Fibroblast of the conjunctiva (primary cell): ENCODE measurements at regions not wholly inside any gene's neighbourhood (a gene's known extent, or its start where the extent isn't known, plus 50 kb on each side); places are given as distances from the start of the nearest gene placed in this dataset.
"Not testable (repeated sequence)": the region's sequence is repeated elsewhere in the genome, so short reads cannot be mapped to it uniquely, and the experiment has no call there.

Experiments
- DNase-seq: peaks from one replicate; pipeline ENCODE4 v3.0.0-alpha.2; 2010; ENCODE audit warnings: low read depth

DNA sequence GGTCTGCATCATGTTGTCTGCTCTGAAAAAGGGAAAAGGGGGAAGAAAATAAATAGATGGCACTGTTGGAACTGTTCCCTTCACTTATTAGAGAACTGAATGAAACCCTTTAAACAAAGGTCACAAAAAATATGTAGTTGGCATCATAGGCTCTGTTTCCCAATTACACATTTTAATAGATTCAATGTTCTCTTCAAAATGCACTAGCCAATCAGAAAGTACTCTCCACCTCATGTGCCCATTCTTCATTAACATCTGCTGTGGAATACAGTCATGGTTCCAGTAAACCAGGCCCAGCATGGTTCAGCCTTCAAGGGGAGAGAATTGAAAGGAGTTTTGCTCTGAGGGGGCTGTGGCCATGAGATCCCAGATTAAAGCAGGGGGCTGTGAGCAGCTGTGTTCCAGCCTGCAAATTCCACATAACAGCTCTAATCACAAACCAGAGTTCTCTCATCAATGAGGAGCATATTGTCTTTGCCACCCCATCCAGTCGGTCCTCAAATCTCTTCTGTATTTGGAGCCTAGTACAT, 165.9 kb upstream of the CREB1 start:
- DNase-seq: no peak

DNA sequence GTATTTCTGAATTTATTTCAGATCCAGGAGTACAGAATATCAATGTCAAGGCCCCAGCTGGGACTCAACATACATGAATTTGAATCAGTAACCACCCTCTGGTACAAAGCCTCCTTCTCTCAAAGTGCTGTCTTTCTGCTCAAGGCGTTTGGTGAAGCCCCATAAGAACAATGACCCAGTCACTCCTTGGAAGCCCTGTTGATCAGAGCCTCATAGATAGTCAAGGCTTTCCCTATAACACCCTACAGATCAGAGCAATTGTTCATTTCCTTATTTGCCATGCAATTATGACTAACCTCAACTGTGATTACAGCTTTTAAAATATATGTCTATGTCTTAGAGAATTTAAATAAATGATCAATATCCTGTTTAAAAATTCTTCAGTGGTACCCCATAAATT, 159.1 kb upstream of the CREB1 start:
- DNase-seq: no peak

DNA sequence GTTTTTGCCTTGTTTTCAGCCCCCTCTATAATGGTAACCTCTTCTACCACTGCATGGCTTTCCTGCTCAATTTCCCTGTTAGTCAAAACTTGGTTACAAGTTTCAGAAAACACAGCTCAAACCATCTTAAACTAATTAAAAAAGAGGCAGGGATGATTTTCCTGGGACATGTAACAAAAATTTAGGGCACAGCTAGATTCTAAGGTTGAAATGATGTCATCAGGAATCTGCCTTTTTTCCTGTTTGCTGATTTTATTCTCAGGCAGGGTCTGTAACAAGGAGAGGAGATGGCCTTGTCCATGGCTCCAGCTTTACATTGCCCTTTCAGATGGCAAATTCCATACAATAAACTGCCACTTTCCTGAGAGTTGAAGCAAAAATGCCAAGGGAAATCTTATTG, 157.9 kb upstream of the CREB1 start:
- DNase-seq: no peak

DNA sequence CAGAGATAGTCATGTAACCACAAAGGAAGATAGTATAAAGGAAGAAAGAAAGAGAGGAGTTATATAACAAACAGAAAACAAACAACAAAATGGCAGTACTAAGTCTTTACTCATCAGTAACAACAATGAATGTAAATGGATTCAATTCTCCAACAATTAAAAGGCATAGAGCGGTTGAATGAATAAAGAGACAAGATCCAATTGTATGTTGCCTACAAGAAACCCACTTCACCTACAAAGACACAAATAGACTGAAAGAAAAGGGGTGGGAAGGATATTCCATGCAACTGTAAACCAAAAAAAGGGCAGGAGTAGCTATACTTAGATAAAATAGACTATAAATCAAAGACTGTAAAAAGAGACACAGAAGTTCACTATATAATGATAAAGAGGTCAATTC, 157.3 kb upstream of the CREB1 start:
- DNase-seq: no peak

DNA sequence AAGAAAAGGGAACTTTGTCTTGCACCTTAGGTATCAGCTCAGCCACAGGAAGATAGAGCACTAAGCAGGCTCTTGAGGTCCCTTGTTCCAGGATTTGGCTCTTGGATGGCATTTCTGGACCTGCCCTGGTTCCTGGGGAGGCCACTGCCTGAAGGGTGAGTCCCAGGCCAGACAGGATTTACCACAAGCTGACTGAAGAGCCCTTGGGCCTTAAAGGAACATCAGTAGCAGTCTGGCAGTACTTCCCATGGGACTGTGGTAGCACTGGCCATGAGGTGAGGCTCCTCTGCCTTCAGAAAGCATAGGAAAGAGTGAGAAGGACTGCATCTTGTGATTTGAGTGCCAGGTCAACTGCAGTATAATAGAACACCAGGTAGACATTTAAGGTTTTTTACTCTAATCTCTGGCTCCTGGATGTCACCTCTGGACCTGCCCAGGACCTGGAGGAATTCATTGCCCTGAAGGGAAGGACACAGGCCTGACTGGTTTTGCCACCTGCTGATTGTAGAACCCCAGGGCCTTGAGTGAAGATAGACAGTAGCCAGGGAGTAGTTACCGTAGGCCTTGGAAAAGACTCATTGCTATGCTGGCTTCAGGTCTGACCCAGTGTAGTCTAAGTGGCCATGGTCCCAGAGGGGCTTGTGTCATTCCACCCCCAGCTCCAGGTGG, 154.4 kb upstream of the CREB1 start:
- no peak for DNase-seq

DNA sequence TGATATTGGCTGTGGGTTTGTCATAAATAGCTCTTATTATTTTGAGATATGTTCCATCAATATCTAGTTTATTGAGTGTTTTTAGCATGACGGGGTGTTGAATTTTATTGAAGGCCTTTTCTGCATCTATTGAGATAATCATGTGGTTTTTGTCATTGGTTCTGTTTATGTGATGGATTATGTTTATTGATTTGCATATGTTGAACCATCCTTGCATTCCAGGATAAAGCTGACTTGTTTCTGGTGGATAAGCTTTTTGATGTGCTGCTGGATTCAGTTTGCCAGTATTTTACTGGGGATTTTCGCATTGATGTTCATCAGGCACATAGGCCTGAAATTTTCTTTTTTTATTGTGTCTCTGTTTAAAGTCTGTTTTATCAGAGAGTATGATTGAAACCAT, 151.1 kb upstream of the CREB1 start:
- not testable (repeated sequence) for DNase-seq

DNA sequence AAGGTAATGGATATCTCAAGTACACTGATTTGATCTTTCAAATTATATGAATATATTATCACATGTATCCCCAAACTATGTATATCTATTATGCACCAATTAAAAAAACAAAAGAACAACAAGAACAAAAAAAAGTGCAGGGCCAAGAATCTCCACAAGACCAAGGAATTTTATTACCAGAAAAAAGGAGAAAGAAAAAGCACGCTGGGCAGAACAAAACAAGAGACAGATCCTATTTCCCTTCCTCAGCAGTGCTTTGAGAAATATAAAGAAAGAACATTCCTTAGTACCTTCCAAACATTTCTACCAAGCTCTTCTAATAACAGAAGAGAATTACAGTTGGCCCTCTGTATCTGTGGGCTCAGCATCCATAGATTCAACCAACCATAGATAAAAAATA, 144.7 kb upstream of the CREB1 start:
- no peak for DNase-seq

DNA sequence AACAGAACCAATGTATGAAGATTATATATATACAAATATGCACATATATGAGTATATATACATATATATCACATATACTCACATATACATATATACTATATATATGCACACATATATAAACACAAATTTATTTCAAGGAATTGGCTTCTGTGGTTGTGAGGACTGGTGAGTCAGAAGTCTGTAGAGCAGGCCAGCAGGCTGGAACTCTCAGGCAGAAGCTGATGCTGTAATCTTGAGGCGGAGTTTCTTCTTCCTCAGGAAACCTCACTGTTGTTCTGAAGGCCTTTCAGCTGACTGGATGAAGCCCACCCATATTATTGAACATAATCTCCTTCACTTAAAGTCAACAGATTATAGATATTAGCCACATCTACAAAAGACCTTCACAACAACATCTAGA, 143.9 kb upstream of the CREB1 start:
- DNase-seq: peak; percentile 30

DNA sequence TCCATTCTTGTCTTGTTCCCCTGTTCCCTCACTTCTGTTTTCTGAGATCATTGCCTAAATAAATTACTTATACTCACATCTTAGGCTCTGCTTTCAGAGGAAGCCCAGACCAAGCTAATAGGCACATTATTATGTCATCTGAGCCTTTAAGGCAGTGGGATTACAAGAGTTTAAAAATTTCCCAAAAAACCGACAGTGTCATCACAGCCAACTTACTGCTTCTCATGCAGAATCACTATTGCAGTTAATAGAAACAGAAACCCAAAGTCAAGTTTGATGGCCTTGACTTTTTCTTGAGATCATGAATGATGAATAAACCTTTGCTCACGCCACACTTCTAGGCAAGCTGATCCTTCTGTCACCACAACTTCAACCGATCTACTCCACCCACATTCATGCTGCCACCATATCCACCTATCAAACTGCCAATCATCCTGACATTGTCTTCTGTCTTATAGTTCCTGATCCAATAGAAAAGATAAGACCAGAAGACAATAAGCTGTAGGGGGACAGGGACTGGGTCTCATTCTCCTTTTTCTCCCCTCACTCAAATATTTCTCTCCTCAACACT, 142.7 kb upstream of the CREB1 start:
- DNase-seq: no peak

DNA sequence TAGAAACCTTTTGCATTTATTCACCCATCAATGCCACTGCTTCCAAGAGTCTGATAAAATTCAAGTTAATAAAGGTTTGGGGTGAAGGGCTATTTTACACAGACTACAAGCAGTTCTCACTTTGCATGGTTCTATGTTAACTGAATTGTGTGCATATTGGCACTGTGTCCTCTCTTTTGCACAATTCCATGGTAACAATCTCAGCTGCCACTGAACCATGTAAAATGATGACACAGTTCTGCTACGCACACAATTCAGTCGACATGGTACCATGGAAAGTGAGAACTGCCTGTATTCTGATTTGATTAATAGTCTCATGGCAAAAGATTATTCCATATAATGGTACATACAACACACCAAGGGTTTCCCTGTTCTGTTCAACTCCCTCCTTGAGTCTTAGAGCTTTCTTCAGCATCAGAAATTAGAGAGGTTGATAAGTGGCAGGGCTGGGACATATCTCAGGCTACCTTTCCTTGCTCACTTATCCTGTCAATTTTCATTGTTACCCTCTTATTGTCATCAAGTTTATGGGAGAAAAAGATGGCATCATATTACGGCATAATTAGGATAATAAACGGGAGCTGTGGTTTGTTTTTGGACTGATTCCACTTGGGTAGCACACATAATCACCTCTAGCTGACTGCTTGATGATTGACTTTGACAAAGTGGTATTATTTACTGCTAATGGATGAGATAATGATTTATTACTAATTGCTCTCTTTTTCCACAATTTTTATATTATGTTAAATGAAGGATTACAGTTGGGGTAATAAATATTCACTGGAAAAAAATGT, 139.3 kb upstream of the CREB1 start:
- no peak for DNase-seq

DNA sequence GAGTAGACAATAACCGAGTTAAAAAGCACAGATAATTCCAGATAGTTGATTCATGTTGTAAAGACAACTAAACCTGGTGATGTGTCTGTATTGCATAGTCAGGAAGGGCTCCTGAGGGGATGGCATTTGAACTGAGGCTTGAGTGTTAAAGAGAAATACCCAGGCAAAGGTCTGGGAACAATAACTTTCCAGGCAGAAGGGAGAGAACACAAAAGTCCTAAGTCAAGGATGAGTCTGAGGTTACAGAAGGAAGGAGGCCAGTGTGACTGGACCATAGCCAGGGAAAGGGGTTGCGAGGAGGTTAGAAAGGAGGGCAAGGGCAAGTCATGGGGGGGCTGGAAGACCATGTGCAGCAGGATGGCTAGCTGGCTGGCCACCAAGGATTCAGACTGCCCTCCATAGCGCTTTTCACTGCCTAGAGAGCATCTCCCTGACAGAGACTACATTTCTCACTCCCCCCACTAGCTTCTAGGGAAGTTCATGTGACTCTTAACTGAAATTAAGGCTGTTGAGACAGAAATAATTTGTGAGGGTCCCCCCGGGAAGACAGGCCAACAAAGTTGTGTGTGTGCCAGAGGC, 135.5 kb upstream of the CREB1 start:
- DNase-seq: no peak

DNA sequence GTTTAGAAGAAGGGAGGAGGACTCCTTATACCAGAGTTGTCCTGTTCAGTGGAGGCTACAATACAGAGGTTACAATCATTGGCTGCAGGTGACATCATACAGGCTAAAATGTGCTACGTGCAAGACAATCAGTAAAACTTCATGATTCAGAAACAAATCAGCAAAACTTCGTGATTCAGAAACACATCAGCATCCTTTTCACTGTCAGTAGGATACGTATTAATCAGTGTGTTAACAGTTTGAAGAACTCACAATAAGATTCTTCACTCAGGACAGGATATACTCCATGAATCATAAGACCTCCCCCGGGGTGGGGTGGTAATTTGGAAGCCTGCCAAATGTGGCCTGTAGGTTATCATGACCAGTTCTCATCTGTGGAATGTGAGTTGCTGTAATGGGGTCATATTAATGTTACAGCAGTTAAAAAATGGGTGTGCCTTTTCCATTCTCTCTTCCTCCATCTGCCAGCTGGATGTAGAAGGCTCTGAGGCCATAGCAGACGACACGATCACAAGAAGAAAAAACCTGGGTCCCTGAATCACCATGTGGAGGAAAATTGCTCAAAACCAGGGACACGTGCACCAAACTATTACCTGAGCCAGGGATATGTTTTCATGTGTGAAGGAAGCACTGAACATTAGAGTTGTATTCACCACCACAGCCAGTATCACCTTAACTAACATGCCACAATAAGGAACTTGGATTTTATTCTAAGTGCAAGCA, 134.8 kb upstream of the CREB1 start:
- DNase-seq: peak; percentile 80

DNA sequence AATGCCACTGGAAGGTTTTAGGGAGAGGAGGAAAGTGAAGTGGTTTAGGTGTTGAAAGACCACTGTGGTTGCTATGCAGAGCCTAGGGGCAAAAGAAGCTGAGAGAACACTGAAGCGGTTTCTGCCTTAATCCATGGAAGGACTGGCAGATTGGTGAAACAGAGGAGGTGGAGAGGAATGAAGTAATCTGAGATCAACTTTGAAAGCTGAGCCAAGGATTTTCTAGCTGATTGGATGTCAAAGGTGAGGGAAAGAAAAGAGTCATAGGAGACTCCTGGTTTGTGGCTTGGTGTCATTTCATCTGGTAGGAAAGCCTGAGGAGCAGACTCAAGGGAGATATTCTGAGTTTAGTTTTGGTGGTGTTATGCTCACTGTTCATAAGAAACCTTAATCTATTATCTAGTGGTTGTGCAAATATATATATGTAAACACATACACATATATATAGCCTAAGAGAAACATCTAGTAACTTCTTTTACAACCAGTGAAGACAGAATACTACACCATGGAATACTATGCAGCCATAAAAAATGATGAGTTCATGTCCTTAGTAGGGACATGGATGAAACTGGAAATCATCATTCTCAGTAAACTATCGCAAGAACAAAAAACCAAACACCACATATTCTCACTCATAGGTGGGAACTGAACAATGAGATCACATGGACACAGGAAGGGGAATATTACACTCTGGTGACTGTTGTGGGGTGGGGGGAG, 134.1 kb upstream of the CREB1 start:
- DNase-seq: no peak

DNA sequence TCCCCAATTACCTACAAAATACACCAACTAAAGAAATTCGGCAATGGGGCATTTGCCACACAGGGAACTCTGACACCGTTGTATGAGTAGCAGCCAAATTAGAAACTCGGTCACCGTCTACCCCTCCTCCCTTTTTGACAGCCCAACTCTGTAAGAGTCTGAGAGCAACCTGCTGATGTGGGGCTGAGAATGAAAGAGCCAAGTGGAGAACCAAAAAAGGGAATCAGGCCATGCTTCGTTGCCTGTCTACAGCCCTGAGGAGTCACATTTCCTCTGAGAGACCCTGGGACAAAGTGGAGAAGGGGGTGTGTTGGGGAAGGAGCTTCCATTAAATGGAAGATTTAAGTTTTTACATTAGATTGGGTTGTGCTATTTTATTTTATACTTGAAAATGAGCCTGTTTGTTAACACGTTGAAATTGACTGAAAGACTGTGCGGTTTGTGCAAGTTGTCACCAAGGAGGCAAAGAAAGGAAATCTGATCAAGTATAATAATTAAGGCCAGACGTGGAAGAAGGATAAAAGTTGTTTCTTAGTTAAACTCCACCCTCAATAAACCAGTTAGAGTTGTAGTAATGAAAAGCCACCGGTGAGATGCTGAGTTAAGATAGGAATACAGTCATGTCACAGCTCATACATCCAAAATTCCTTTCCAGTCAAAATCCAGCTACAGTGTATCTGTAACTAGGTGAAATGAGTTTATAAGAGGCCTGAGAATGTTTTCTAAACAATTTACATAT, 131.7 kb upstream of the CREB1 start:
- no peak for DNase-seq

DNA sequence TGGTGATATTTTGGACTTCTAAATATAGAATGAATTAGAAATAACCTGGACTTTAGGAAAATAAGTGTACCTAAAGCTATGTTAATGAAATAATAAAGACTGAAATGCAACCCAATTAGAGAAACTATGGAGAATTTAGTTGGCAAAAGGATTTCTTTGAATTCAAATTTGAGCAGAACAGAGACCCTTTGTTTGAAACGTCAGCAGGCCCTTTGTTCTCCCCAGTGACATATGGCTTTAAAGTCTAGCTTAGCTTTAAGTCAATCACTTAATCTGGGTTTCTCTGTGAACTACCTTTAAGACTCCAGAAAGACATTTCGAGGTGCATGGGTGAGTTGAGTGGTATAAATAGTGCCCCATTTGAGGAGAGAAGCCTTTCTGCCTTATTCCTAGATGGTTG, 130.5 kb upstream of the CREB1 start:
- DNase-seq: no peak

DNA sequence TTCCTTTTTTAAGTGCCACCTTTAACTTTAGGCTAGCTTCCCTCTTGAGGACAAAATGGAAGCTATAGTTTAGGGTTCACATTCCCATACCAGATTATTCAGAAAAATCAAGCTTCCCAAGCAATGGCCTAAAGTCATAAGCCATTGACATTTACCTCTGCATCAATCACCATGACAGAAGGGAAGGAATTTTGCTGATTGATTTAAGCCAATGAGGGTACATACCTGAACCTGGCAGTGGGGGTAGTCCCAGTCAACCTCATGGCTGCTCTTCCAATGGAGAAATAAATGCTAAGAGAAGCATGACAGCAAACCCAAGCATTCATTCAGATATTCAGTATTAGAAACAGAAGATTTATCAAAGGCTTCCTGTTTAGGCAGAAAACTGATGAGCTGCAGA, 128.4 kb upstream of the CREB1 start:
- DNase-seq: no peak

DNA sequence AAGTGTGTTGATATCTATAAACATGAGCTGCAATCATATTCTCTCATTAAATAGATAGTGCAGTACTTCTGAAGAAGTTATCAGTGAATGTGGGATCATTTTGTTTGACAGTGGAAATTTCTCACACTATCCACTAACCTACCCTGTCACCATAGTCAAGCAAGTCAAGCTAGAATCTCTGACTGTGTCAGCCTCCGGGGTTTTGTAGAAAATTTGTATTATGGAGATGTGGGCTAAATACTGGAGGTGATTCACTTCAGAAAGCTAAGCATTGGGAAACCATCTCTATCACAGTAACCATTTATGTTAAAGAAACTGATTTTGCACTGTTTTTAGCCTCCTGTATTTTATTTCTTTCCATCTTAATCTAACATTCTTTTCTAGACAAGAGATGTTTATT, 126.6 kb upstream of the CREB1 start:
- DNase-seq: no peak

DNA sequence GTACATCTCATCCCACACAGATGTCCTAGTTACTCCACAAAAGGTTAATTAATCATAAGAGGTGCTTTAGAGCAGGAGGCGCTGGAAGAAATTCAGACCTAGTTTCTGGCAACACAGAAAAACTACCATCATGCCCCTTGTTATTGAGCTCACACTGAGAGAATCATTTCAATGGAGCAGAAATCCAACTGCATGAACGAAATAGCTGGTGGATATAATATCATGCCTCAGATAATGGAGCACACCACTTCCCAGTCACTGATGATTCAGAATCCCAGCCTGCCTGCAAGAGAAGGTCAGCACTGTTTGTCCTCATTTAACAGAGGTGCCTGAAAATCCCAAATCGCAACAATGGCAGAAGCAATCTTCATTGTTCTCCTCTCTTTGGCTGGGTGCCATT, 125.8 kb upstream of the CREB1 start:
- DNase-seq: no peak

DNA sequence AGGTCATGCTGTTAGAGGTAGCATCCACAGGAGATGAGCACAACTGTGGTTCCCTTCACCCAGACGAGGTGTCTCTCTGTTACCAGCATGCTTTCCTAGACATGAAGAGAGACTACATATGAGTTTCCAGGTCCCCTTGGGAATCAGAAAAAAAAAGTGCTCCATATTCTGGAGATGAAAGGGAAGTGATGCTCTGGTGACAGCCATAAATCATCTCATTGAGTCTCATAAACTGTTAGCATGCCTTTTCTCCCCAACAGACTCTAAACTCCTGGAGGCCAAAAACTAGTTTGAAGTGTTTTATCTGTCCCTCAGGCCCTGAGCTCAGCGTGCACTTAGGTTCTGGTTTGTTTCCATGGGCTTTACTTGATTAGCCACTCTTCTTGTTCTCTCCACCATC, 124.6 kb upstream of the CREB1 start:
- no peak for DNase-seq

DNA sequence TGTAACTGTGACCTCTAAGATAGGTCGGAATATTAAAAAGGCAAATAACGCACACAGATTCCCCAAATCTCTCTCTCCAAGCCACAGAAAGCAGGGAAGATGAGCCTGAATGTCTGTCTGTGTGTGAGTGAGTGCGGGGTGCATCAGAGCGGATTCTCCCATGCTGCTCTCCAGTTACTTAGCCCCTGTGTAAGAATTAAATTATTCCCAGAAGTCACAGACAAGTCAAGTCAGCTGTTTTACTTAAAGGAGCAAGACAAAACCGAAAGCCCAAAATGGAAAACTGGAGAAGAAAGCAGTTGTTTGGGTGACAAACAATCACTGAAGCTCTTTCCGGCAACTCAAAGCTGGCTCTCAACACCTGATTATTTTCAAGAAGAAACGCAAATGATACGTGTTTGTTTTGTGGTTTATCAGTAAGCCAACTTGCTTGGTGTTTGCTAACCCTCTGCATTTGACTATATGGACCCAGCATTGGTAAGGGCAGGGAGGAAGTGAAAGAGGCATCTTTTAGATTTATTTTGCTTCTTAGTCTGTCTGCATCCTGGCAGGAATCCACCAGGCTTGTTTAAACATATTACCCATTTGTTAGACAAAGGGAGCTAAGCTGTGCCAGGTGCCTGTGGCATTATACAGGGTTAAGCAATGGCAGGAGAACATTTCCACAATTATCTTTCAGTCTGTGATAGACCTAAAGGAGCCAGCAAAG, 121.5 kb upstream of the CREB1 start:
- no peak for DNase-seq
